ENCODE measurements at regions not wholly inside any gene's neighbourhood (a gene's known extent, or its start where the extent isn't known, plus 50 kb on each side); places are given as distances from the start of the nearest gene placed in this dataset.
A peak's percentile ranks its signal among the peaks of the same experiment; 100 is the strongest.

GRCh38 chr2:82320296-82320695 lies 2015.7 kb upstream of the LRRTM1 start:
- POLR2A ChIA-PET (ENCODE audit: unreplicated experiment), result no interaction called here
- TF ChIP-seq EZH2phosphoT487 (IDR thresholded peaks at IDR 0.05; ENCODE audit: borderline replicate concordance, low read length) (no peak), EZH2 (IDR thresholded peaks at IDR 0.05; ENCODE audit: low read length, unreplicated experiment) (no peak)
- TF ChIP-seq, protein P1, sequence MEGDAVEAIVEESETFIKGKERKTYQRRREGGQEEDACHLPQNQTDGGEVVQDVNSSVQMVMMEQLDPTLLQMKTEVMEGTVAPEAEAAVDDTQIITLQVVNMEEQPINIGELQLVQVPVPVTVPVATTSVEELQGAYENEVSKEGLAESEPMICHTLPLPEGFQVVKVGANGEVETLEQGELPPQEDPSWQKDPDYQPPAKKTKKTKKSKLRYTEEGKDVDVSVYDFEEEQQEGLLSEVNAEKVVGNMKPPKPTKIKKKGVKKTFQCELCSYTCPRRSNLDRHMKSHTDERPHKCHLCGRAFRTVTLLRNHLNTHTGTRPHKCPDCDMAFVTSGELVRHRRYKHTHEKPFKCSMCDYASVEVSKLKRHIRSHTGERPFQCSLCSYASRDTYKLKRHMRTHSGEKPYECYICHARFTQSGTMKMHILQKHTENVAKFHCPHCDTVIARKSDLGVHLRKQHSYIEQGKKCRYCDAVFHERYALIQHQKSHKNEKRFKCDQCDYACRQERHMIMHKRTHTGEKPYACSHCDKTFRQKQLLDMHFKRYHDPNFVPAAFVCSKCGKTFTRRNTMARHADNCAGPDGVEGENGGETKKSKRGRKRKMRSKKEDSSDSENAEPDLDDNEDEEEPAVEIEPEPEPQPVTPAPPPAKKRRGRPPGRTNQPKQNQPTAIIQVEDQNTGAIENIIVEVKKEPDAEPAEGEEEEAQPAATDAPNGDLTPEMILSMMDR (conservative IDR thresholded peaks at IDR 0.05; ENCODE audit: low read depth, low read length), result no peak
- BruUV-seq (replicated peaks), result no TSS peak

DNA sequence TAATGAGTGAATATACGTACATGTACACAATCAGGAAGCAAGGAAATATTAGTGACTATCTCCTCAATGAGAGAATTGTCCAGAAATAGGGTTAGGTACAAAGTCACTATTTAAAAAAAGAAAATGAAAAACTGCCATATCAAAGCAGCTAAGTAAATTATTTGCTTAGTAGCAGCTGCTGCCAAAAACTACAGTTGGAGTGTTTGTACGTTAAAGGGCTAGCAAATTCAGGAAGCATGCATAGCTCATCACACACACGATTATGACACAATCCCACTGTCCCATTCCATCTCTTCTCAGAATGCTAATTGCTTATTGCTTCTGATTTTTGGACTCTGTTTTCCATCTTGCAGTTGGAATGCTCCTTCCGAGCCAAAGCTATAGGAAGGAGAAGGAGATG lies 2012.5 kb upstream of the LRRTM1 start:
- Histone ChIP-seq H3K9me2 (replicated peaks; ENCODE audit: low read length) (no peaks in the 10 kb centered on the region), H4K20me1 (ENCODE audit: low read length) (no peaks in the 10 kb centered on the region), H3K27ac (ENCODE audit: low read length) (no peak overlapping the region), H3K4me1 (ENCODE audit: insufficient read depth, low read length) (no peaks in the 10 kb centered on the region), H3K27me3 (ENCODE audit: low read length) (no peaks in the 10 kb centered on the region), H3K4me3 (ENCODE audit: low read length) (no peak overlapping the region), H3F3A (ENCODE audit: low read length, unreplicated experiment) (no peaks in the 10 kb centered on the region), H3K36me3 (ENCODE audit: low read depth, low read length) (no peaks in the 10 kb centered on the region), H3K9ac (ENCODE audit: low read length) (no peak overlapping the region), H3K9me3 (ENCODE audit: low read length) (no peaks in the 10 kb centered on the region), H3K4me2 (ENCODE audit: low read length) (no peak overlapping the region), H3K79me2 (ENCODE audit: low read length) (no peaks in the 10 kb centered on the region), H2AFZ (ENCODE audit: low read length) (no peak overlapping the region)
- no TSS peak for BruUV-seq (replicated peaks)
- DNase-seq (peak; percentile 19), ATAC-seq (peak; percentile 53)
- POLR2A ChIA-PET (ENCODE audit: unreplicated experiment), result no interaction called here
- CTCF ChIA-PET, result interaction anchor here (0.6 kb wide), 1 partner anchor 27 kb away, joined by 3 read pairs; no protein-coding TSS in a partner anchor
- TF ChIP-seq EZH2 (IDR thresholded peaks at IDR 0.05; ENCODE audit: low read length, unreplicated experiment) (no peak), EZH2phosphoT487 (IDR thresholded peaks at IDR 0.05; ENCODE audit: borderline replicate concordance, low read length) (no peak)
- TF ChIP-seq, protein P1 (conservative IDR thresholded peaks at IDR 0.05; ENCODE audit: low read depth, low read length), result no peak
- intact Hi-C loops (cut with micrococcal nuclease), result no loop called here

More at GRCh38 chr2:82320296-82320695, 2015.7 kb upstream of the LRRTM1 start:
- H4K20me1 ChIP-seq (ENCODE audit: low read length), result no peaks in the 10 kb centered on the region
- no peak overlapping the region for H3K4me3 ChIP-seq (ENCODE audit: low read length)
- no peaks in the 10 kb centered on the region for H3K4me1 ChIP-seq (ENCODE audit: insufficient read depth, low read length)
- DNase-seq (no peak), ATAC-seq (no peak)
- H3K27ac ChIP-seq (ENCODE audit: low read length), result no peak overlapping the region
- H3K27me3 ChIP-seq (ENCODE audit: low read length), result no peaks in the 10 kb centered on the region
- no peaks in the 10 kb centered on the region for H3K9me3 ChIP-seq (ENCODE audit: low read length)
- intact Hi-C loops (cut with micrococcal nuclease), result no loop called here
- H3K9ac ChIP-seq (ENCODE audit: low read length), result no peak overlapping the region
- H3F3A ChIP-seq (ENCODE audit: low read length, unreplicated experiment), result no peaks in the 10 kb centered on the region
- peak overlapping the region; percentile 55 for H2AFZ ChIP-seq (ENCODE audit: low read length)
- no peaks in the 10 kb centered on the region for H3K9me2 ChIP-seq (replicated peaks; ENCODE audit: low read length)
- CTCF ChIA-PET, result no interaction called here
- no peaks in the 10 kb centered on the region for H3K79me2 ChIP-seq (ENCODE audit: low read length)
- no peaks in the 10 kb centered on the region for H3K36me3 ChIP-seq (ENCODE audit: low read depth, low read length)
- no peak overlapping the region for H3K4me2 ChIP-seq (ENCODE audit: low read length)

DNA sequence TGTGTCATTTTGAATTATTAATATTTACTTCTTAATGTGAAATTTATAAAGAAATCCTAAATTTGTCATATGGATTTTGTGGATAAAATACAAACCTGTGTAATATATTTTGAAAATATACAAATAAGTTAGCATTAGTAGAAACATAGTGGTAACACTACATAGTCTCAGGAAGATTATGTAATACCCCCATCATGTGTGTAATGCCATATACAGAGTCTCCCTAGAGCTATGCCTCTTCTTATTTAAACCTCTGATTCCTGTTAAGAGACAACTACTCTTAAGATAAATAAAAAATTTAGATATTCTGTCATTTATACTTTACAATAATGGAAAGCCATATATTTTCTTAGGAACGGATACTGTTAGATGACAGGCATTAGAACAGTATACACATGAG lies 2012.0 kb upstream of the LRRTM1 start:
- POLR2A ChIA-PET (ENCODE audit: unreplicated experiment), result no interaction called here
- ATAC-seq (no peak), DNase-seq (no peak)
- Histone ChIP-seq H3K27ac (ENCODE audit: low read length) (no peak overlapping the region), H3K36me3 (ENCODE audit: low read depth, low read length) (no peaks in the 10 kb centered on the region), H3K4me2 (ENCODE audit: low read length) (no peak overlapping the region), H4K20me1 (ENCODE audit: low read length) (no peaks in the 10 kb centered on the region), H3K4me1 (ENCODE audit: insufficient read depth, low read length) (no peaks in the 10 kb centered on the region), H3K9me2 (replicated peaks; ENCODE audit: low read length) (no peaks in the 10 kb centered on the region), H2AFZ (ENCODE audit: low read length) (no peak overlapping the region), H3K9ac (ENCODE audit: low read length) (no peak overlapping the region), H3F3A (ENCODE audit: low read length, unreplicated experiment) (no peaks in the 10 kb centered on the region), H3K4me3 (ENCODE audit: low read length) (no peak overlapping the region), H3K27me3 (ENCODE audit: low read length) (no peaks in the 10 kb centered on the region), H3K9me3 (ENCODE audit: low read length) (no peaks in the 10 kb centered on the region), H3K79me2 (ENCODE audit: low read length) (no peaks in the 10 kb centered on the region)
- intact Hi-C loops (cut with micrococcal nuclease), result no loop called here
- TF ChIP-seq EZH2phosphoT487 (IDR thresholded peaks at IDR 0.05; ENCODE audit: borderline replicate concordance, low read length) (no peak), EZH2 (IDR thresholded peaks at IDR 0.05; ENCODE audit: low read length, unreplicated experiment) (no peak)
- TF ChIP-seq, protein P1 (conservative IDR thresholded peaks at IDR 0.05; ENCODE audit: low read depth, low read length), result no peak
- no TSS peak for BruUV-seq (replicated peaks)
- CTCF ChIA-PET, result no interaction called here
